ENCODE measurements at regions not wholly inside any gene's neighbourhood (a gene's known extent, or its start where the extent isn't known, plus 50 kb on each side); places are given as distances from the start of the nearest gene placed in this dataset.

DNA sequence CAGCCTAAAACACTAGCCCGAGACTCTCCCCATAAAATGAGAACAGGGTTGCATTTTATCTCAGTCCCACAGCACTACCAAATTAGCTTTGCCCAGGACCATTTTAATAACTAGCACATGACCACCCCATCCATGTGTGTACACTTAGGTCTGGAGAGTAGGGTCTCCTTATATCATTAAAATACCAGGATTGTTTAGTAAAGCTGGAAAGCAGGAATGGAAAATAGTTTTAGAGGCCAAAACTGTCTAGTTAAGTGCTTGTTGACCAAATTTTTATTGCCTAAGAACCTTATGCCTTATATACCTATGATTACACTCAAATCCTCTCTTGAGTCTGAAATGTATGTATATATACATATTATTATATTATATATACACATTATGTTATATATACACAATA is 608.4 kb downstream of the HDGFL1 start:
- TF ChIP-seq GATA2 (IDR thresholded peaks at IDR 0.05; ENCODE audit: low read depth, low read length), result 0 out of 2 replicates have a peak, but pooled peaks have one; percentile 36
- peak; percentile 28; the same call in 1 of the 2 replicates for TF ChIP-seq GATA3 (IDR thresholded peaks at IDR 0.05; ENCODE audit: low read depth, low read length)
